HEK293 (cell line): ENCODE measurements at regions not wholly inside any gene's neighbourhood (a gene's known extent, or its start where the extent isn't known, plus 50 kb on each side); places are given as distances from the start of the nearest gene placed in this dataset.

ENCODE experiments used
- CTCF ChIP-seq: fragments of 450-650 bp; formaldehyde crosslinking; IDR thresholded peaks from 2 replicates; pipeline ENCODE4 v1.5.1; 2016; ENCODE audit warnings: missing biosample characterization, missing genetic modification characterization
- ZNF114 ChIP-seq: fragments of 450-650 bp; formaldehyde crosslinking; IDR thresholded peaks from 2 replicates; pipeline ENCODE4 v1.5.0; 2017; ENCODE audit warnings: missing biosample characterization, missing genetic modification characterization
- ZNF302 ChIP-seq: fragments of 450-650 bp; formaldehyde crosslinking; IDR thresholded peaks from 2 replicates; pipeline ENCODE4 v1.5.1; 2016; ENCODE audit warnings: missing biosample characterization, missing genetic modification characterization, low read depth
- ZNF776 ChIP-seq: fragments of 450-650 bp; formaldehyde crosslinking; IDR thresholded peaks from 2 replicates; pipeline ENCODE4 v1.5.0; 2017; ENCODE audit warnings: missing biosample characterization, missing genetic modification characterization, borderline replicate concordance
- TF ChIP-seq, protein P1 (sequence below): IDR thresholded peaks from 2 replicates; pipeline ENCODE4 v1.6.1; 2011; ENCODE audit warnings: mild to moderate bottlenecking, low read depth, low read length, borderline replicate concordance

DNA sequence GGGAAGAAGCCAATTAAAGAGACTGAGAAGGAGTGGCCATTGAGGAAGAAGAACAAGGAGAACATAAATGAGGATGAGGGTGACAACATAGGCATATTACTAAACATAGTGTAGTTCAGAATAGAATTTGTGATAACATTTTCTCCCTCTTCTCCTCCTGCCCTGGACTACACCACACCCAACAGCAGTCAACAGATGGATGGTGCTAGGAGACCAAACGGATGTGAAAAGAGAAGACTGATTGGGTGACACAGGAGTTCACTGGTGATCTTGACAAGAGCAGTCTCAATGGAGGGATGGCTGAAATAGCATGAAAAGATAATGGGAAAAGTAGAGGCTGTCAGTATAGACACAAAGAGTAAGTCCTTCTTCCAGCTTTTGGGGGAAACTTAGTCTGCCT is 226.5 kb upstream of the FGF13 start:
- TF ChIP-seq CTCF (no peak), ZNF114 (no peak), ZNF776 (tag by site-specific recombination) (no peak), ZNF302 (no peak)
- TF ChIP-seq, protein P1, sequence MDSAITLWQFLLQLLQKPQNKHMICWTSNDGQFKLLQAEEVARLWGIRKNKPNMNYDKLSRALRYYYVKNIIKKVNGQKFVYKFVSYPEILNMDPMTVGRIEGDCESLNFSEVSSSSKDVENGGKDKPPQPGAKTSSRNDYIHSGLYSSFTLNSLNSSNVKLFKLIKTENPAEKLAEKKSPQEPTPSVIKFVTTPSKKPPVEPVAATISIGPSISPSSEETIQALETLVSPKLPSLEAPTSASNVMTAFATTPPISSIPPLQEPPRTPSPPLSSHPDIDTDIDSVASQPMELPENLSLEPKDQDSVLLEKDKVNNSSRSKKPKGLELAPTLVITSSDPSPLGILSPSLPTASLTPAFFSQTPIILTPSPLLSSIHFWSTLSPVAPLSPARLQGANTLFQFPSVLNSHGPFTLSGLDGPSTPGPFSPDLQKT: no peak
